ENCODE measurements at regions not wholly inside any gene's neighbourhood (a gene's known extent, or its start where the extent isn't known, plus 50 kb on each side); places are given as distances from the start of the nearest gene placed in this dataset.

GRCh38 chr9:120161776-120162175 is 418.2 kb downstream of the CDK5RAP2 start:
- DNase-seq: no peak
- H3K27ac Mint-ChIP-seq: no peak overlapping the region
- H3K9me3 Mint-ChIP-seq: peaks cover 3% of the 10 kb centered on the region
- no peaks in the 10 kb centered on the region for H3K4me1 Mint-ChIP-seq (ENCODE audit: low read depth)
- H3K36me3 Mint-ChIP-seq (ENCODE audit: low read depth): no peaks in the 10 kb centered on the region
- H3K27me3 Mint-ChIP-seq: no peaks in the 10 kb centered on the region
- no peak overlapping the region for H3K4me3 Mint-ChIP-seq

GRCh38 chr9:120158221-120158620 is 421.7 kb downstream of the CDK5RAP2 start:
- Mint-ChIP-seq H3K27me3 (no peaks in the 10 kb centered on the region), H3K4me3 (no peak overlapping the region), H3K9me3 (peaks cover 3% of the 10 kb centered on the region), H3K27ac (no peak overlapping the region), H3K4me1 (ENCODE audit: low read depth) (no peaks in the 10 kb centered on the region), H3K36me3 (ENCODE audit: low read depth) (no peaks in the 10 kb centered on the region)
- DNase-seq: no peak

GRCh38 chr9:120156376-120156775 is 423.6 kb downstream of the CDK5RAP2 start:
- Mint-ChIP-seq H3K27me3 (no peaks in the 10 kb centered on the region), H3K27ac (no peak overlapping the region), H3K4me1 (ENCODE audit: low read depth) (no peaks in the 10 kb centered on the region), H3K4me3 (no peak overlapping the region), H3K9me3 (peaks cover 3% of the 10 kb centered on the region), H3K36me3 (ENCODE audit: low read depth) (no peaks in the 10 kb centered on the region)
- no peak for DNase-seq

GRCh38 chr9:120153258-120153657 is 426.7 kb downstream of the CDK5RAP2 start:
- DNase-seq: no peak
- Mint-ChIP-seq H3K27ac (no peak overlapping the region), H3K4me1 (ENCODE audit: low read depth) (no peaks in the 10 kb centered on the region), H3K4me3 (no peak overlapping the region), H3K9me3 (no peaks in the 10 kb centered on the region), H3K27me3 (no peaks in the 10 kb centered on the region), H3K36me3 (ENCODE audit: low read depth) (no peaks in the 10 kb centered on the region)

DNA sequence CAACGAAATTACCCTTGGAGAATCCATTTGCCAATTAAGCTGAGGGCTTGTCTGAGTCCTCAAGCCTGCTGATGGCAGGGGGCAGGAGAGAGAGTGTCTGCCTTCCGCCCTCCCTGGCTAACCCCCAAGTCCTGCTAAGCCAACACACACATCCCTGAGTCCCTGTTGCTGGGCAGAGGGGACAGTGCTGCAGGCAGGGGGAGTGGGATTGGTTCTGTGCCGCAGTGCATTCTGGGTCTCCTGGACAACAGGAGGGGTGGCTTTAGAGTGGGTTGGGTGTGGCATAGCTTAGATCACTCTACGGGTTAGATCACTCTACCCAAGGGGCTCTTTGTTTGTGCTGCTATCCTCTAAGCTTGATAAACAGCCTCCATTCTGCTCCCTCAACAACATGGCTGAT is 427.7 kb downstream of the CDK5RAP2 start:
- Mint-ChIP-seq H3K9me3 (no peaks in the 10 kb centered on the region), H3K4me1 (ENCODE audit: low read depth) (no peaks in the 10 kb centered on the region), H3K27me3 (no peaks in the 10 kb centered on the region), H3K36me3 (ENCODE audit: low read depth) (no peaks in the 10 kb centered on the region), H3K27ac (no peak overlapping the region), H3K4me3 (no peak overlapping the region)
- DNase-seq: no peak

- H3K9me3 Mint-ChIP-seq: no peaks in the 10 kb centered on the region
- no peaks in the 10 kb centered on the region for H3K36me3 Mint-ChIP-seq (ENCODE audit: low read depth)
- no peak overlapping the region for H3K27ac Mint-ChIP-seq
These were observed 428.2 kb downstream of the CDK5RAP2 start for GRCh38 chr9:120151806-120152205.

DNA sequence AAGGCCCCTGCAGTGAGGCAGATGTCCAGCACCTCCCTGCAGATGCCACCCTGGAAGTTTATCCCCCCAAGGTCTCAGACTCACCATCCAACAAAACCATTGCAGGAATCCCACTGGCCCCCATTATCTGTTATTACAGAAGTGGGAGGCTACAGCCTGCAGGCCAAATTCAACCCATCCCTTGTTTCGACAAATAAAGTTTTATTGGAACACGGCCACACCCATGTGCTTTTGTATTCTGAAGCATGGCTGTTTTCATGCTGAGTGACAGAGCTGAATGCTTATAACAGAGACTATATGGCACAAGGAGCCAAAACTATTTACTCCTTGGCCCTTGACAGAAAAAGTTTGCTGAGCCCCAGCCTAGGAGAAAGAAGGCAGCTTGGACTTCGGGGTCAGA is 428.8 kb downstream of the CDK5RAP2 start:
- H3K27me3 Mint-ChIP-seq: no peaks in the 10 kb centered on the region
- H3K4me1 Mint-ChIP-seq (ENCODE audit: low read depth): no peaks in the 10 kb centered on the region
- no peaks in the 10 kb centered on the region for H3K36me3 Mint-ChIP-seq (ENCODE audit: low read depth)
- DNase-seq: no peak
- H3K27ac Mint-ChIP-seq: no peak overlapping the region
- no peaks in the 10 kb centered on the region for H3K9me3 Mint-ChIP-seq
- H3K4me3 Mint-ChIP-seq: no peak overlapping the region

More at GRCh38 chr9:120151806-120152205, 428.2 kb downstream of the CDK5RAP2 start:
- no peak for DNase-seq
- Mint-ChIP-seq H3K4me1 (ENCODE audit: low read depth) (no peaks in the 10 kb centered on the region), H3K4me3 (no peak overlapping the region), H3K27me3 (no peaks in the 10 kb centered on the region)

- no peak overlapping the region for H3K4me3 Mint-ChIP-seq
- no peaks in the 10 kb centered on the region for H3K36me3 Mint-ChIP-seq (ENCODE audit: low read depth)
- H3K27ac Mint-ChIP-seq: no peak overlapping the region
- no peak for DNase-seq
- peaks cover 4% of the 10 kb centered on the region for H3K4me1 Mint-ChIP-seq (ENCODE audit: low read depth)
- peaks cover 11% of the 10 kb centered on the region for H3K9me3 Mint-ChIP-seq
- peaks cover 6% of the 10 kb centered on the region for H3K27me3 Mint-ChIP-seq
These were observed 441.0 kb downstream of the CDK5RAP2 start for GRCh38 chr9:120138955-120139354.

- no peak overlapping the region for H3K27ac Mint-ChIP-seq
- DNase-seq: no peak
- peaks cover 21% of the 10 kb centered on the region for H3K9me3 Mint-ChIP-seq
- H3K4me1 Mint-ChIP-seq (ENCODE audit: low read depth): peaks cover 4% of the 10 kb centered on the region
- no peaks in the 10 kb centered on the region for H3K36me3 Mint-ChIP-seq (ENCODE audit: low read depth)
- H3K4me3 Mint-ChIP-seq: no peak overlapping the region
- H3K27me3 Mint-ChIP-seq: peaks cover 6% of the 10 kb centered on the region
These were observed 442.7 kb downstream of the CDK5RAP2 start for GRCh38 chr9:120137186-120137840.

- Mint-ChIP-seq H3K9me3 (peaks cover 21% of the 10 kb centered on the region), H3K4me3 (no peak overlapping the region), H3K27me3 (peaks cover 6% of the 10 kb centered on the region), H3K4me1 (ENCODE audit: low read depth) (peaks cover 4% of the 10 kb centered on the region), H3K36me3 (ENCODE audit: low read depth) (no peaks in the 10 kb centered on the region), H3K27ac (no peak overlapping the region)
- no peak for DNase-seq
These were observed 443.3 kb downstream of the CDK5RAP2 start for GRCh38 chr9:120136696-120137095.

GRCh38 chr9:120117081-120117480 is 462.9 kb downstream of the CDK5RAP2 start:
- no peaks in the 10 kb centered on the region for H3K9me3 Mint-ChIP-seq
- no peaks in the 10 kb centered on the region for H3K36me3 Mint-ChIP-seq (ENCODE audit: low read depth)
- H3K4me1 Mint-ChIP-seq (ENCODE audit: low read depth): no peaks in the 10 kb centered on the region
- DNase-seq: no peak
- H3K27me3 Mint-ChIP-seq: no peaks in the 10 kb centered on the region
- no peak overlapping the region for H3K4me3 Mint-ChIP-seq
- H3K27ac Mint-ChIP-seq: no peak overlapping the region

GRCh38 chr9:120110520-120110919 is 469.4 kb downstream of the CDK5RAP2 start:
- Mint-ChIP-seq H3K36me3 (ENCODE audit: low read depth) (no peaks in the 10 kb centered on the region), H3K4me1 (ENCODE audit: low read depth) (no peaks in the 10 kb centered on the region), H3K27ac (no peak overlapping the region), H3K27me3 (peaks cover 2% of the 10 kb centered on the region), H3K4me3 (no peak overlapping the region), H3K9me3 (no peaks in the 10 kb centered on the region)
- DNase-seq: no peak

GRCh38 chr9:120109242-120109641 is 470.7 kb downstream of the CDK5RAP2 start:
- peaks cover 2% of the 10 kb centered on the region for H3K27me3 Mint-ChIP-seq
- H3K4me3 Mint-ChIP-seq: no peak overlapping the region
- DNase-seq: no peak
- H3K36me3 Mint-ChIP-seq (ENCODE audit: low read depth): no peaks in the 10 kb centered on the region
- no peak overlapping the region for H3K27ac Mint-ChIP-seq
- no peaks in the 10 kb centered on the region for H3K4me1 Mint-ChIP-seq (ENCODE audit: low read depth)
- H3K9me3 Mint-ChIP-seq: no peaks in the 10 kb centered on the region

- no peak for DNase-seq
- Mint-ChIP-seq H3K27ac (no peak overlapping the region), H3K9me3 (no peaks in the 10 kb centered on the region), H3K27me3 (peaks cover 2% of the 10 kb centered on the region), H3K4me1 (ENCODE audit: low read depth) (no peaks in the 10 kb centered on the region), H3K36me3 (ENCODE audit: low read depth) (no peaks in the 10 kb centered on the region), H3K4me3 (no peak overlapping the region)
These were observed 472.8 kb downstream of the CDK5RAP2 start for GRCh38 chr9:120107138-120107537.

GRCh38 chr9:120104771-120105170 is 475.2 kb downstream of the CDK5RAP2 start:
- Mint-ChIP-seq H3K4me3 (no peak overlapping the region), H3K4me1 (ENCODE audit: low read depth) (no peaks in the 10 kb centered on the region), H3K27me3 (peaks cover 2% of the 10 kb centered on the region), H3K9me3 (no peaks in the 10 kb centered on the region), H3K27ac (no peak overlapping the region), H3K36me3 (ENCODE audit: low read depth) (no peaks in the 10 kb centered on the region)
- DNase-seq: no peak

GRCh38 chr9:120100595-120100994 is 479.4 kb downstream of the CDK5RAP2 start:
- H3K27ac Mint-ChIP-seq: no peak overlapping the region
- H3K4me1 Mint-ChIP-seq (ENCODE audit: low read depth): no peaks in the 10 kb centered on the region
- H3K27me3 Mint-ChIP-seq: no peaks in the 10 kb centered on the region
- no peaks in the 10 kb centered on the region for H3K9me3 Mint-ChIP-seq
- no peak for DNase-seq
- no peak overlapping the region for H3K4me3 Mint-ChIP-seq
- H3K36me3 Mint-ChIP-seq (ENCODE audit: low read depth): no peaks in the 10 kb centered on the region

Data from activated T-cell treated with anti-CD3 and anti-CD28 coated beads, Interleukin-2, amount 50 U/mL, for 24 hours (primary cell).